ENCODE measurements at regions not wholly inside any gene's neighbourhood (a gene's known extent, or its start where the extent isn't known, plus 50 kb on each side); places are given as distances from the start of the nearest gene placed in this dataset.

- no peak for DNase-seq
Measured at GRCh38 chr2:62364791-62365528, 141.0 kb downstream of the TMEM17 start.

- no peak for DNase-seq
Measured at GRCh38 chr2:62363166-62363565, 142.8 kb downstream of the TMEM17 start.

- no peak for DNase-seq
Measured at GRCh38 chr2:62362561-62362960, 143.4 kb downstream of the TMEM17 start.

GRCh38 chr2:62361964-62362363 lies 144.0 kb downstream of the TMEM17 start:
- DNase-seq, result no peak

- DNase-seq, result no peak
Measured at GRCh38 chr2:62354771-62355561, 151.0 kb downstream of the TMEM17 start.

GRCh38 chr2:62352031-62352430 lies 154.0 kb downstream of the TMEM17 start:
- no peak for DNase-seq

- no peak for DNase-seq
Measured at GRCh38 chr2:62349788-62350187, 153.9 kb downstream of the B3GNT2 start.

- no peak for DNase-seq
Measured at GRCh38 chr2:62348700-62349099, 152.8 kb downstream of the B3GNT2 start.

- no peak for DNase-seq
Measured at GRCh38 chr2:62347563-62348270, 151.8 kb downstream of the B3GNT2 start.

- no peak for DNase-seq
Measured at GRCh38 chr2:62344472-62344871, 148.6 kb downstream of the B3GNT2 start.

GRCh38 chr2:62343636-62344337 lies 147.9 kb downstream of the B3GNT2 start:
- no peak for DNase-seq

GRCh38 chr2:62343206-62343605 lies 147.3 kb downstream of the B3GNT2 start:
- DNase-seq, result no peak

GRCh38 chr2:62340994-62341484 lies 145.1 kb downstream of the B3GNT2 start:
- no peak for DNase-seq

- no peak for DNase-seq
Measured at GRCh38 chr2:62339837-62340236, 143.9 kb downstream of the B3GNT2 start.

GRCh38 chr2:62339413-62339812 lies 143.5 kb downstream of the B3GNT2 start:
- no peak for DNase-seq

- no peak for DNase-seq
Measured at GRCh38 chr2:62338111-62338510, 142.2 kb downstream of the B3GNT2 start.

GRCh38 chr2:62337403-62337802 lies 141.5 kb downstream of the B3GNT2 start:
- no peak for DNase-seq

GRCh38 chr2:62335612-62336011 lies 139.7 kb downstream of the B3GNT2 start:
- no peak for DNase-seq

- DNase-seq, result no peak
Measured at GRCh38 chr2:62334440-62335058, 138.6 kb downstream of the B3GNT2 start.

GRCh38 chr2:62334009-62334408 lies 138.1 kb downstream of the B3GNT2 start:
- DNase-seq, result no peak

GRCh38 chr2:62330959-62331358 lies 135.0 kb downstream of the B3GNT2 start:
- DNase-seq, result no peak

- DNase-seq, result no peak
Measured at GRCh38 chr2:62329797-62330196, 133.9 kb downstream of the B3GNT2 start.
